ENCODE measurements at regions not wholly inside any gene's neighbourhood (a gene's known extent, or its start where the extent isn't known, plus 50 kb on each side); places are given as distances from the start of the nearest gene placed in this dataset.

- no peak for DNase-seq (ENCODE audit: low spot score)
- FAIRE-seq: no peak
Observed at GRCh38 chr10:24009115-24009514, 199.8 kb upstream of the KIAA1217 start.

GRCh38 chr10:24009736-24010135, 199.2 kb upstream of the KIAA1217 start:
- FAIRE-seq (no peak), DNase-seq (ENCODE audit: low spot score) (no peak)

DNA sequence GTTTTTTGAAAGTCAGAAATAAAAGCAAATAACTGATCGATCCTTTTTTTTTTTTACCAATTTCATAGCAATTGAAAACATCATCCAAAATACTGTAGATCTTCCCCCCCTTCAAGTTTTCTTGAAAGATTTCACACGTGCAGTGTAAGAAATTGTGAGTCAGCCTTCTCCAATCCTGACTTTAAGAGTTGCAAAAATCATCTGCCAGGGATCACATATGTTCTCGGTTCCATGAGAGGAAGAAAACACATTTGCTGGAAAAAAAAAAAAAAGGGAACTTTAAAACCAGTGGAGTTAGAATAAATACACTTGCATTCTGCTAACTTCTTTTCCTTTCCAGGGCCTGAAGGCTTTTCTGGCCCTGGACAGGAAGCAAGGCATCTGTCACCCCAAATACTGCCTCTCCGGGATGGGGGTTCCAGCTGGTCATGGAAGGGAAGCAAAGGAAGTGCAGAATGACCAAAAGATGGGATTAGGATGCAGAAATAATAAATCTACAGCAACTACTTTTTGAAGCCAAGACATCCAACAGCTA, 198.4 kb upstream of the KIAA1217 start:
- FAIRE-seq: no peak
- no peak for DNase-seq (ENCODE audit: low spot score)

GRCh38 chr10:24012249-24012803, 196.6 kb upstream of the KIAA1217 start:
- no peak for DNase-seq (ENCODE audit: low spot score)
- FAIRE-seq: no peak

DNA sequence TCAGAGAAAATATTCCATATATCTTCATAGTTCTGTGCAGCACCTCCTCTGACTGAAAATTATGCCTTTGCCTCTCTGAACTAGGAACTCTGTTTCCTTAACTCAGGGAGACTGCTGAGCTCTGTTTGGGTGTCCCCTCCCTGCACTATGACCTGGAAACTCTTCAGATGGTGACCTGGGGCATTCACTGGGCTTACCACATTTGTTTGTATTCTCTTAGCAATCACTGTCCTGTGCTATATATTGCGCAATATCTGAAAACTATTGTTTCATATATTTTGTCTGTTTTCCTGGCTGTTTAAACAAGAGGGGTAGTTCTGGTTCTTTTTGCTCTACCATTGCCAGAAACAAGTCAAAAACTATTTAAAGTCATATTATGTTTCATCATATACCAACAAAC, 181.8 kb upstream of the KIAA1217 start:
- no peak for FAIRE-seq
- no peak for DNase-seq (ENCODE audit: low spot score)

DNA sequence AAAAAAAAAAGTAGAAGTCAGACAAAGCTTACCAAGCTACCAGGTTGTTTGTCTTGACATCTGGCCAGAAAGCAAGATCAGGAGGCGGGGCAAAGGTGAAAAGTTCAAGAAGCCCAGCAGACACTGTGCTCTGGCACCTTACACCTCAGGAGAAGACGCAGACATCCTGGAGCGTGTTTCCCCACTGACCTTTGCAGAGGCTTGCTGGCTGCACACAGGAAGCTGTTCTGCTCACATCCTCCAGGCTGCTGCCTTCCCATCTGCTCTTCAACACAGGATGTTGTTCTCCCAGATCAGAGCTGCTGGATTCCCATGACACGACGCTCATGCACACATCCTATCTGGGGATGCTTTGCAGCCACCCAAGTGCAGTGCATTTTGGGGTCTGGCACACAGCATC, 174.4 kb upstream of the KIAA1217 start:
- FAIRE-seq (no peak), DNase-seq (ENCODE audit: low spot score) (peak; percentile 11)

DNA sequence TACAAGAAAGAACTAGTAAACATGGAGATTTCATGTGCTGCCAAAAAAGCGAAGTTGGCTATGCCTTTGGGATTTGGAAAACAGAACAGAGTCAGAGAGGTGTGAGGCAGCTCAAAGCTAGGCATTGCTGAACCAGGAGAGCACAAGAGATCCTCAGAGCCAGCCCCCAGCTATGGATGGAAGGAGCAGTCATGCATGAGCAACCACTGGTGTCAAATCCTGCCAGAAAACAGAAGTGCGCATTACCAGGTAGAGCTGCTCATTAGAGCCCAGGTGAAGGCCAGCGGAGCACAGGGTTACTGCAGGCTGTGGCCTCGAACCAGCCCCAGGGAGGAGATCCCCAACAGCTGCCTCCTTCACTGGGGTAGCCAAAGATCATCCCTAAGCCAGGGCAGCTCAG, 173.2 kb upstream of the KIAA1217 start:
- FAIRE-seq (no peak), DNase-seq (ENCODE audit: low spot score) (no peak)

DNA sequence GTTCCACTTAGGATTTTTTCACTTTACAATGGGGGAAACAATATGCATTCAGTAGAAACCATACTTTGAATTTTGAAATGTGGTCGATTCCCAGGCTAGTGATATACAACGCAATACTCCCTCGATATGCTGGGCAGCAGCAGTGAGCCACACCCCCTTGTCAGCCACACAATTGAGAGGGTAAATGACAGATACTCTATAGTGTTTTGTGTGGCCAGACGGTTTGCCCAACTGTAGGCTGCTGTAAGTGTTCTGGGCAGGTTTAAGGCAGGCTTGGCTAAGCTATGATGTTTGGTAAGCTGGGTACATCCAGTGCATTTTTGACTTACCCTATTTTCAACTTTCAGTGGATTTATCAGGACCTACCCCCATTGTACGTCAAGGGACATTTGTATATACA, 169.6 kb upstream of the KIAA1217 start:
- no peak for FAIRE-seq
- DNase-seq (ENCODE audit: low spot score): no peak

DNA sequence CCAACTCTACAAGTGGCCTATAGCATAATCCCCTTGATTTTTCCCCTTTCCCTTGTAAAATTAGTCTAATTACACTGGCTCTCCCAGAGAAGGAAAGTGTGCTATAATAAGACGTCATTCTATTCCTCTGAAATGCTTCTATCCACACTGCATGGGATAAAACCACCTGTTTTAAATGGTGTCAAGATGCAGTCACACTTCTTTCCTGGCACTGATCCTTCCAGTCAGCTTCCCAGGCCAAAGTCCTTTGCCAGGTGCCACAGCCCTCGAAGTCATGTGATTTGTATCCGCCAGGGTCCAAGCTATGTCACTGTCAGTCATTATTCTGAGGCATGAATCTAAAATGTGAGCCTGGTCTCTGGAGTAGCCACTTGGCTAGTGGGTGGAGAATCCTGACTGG, 169.0 kb upstream of the KIAA1217 start:
- FAIRE-seq: no peak

GRCh38 chr10:24041034-24041433, 167.9 kb upstream of the KIAA1217 start:
- no peak for DNase-seq (ENCODE audit: low spot score)
- no peak for FAIRE-seq

More for the DNA sequence above, 169.0 kb upstream of the KIAA1217 start:
- no peak for DNase-seq (ENCODE audit: low spot score)

- FAIRE-seq (no peak), DNase-seq (ENCODE audit: low spot score) (no peak)
Observed at GRCh38 chr10:24041834-24042233, 167.1 kb upstream of the KIAA1217 start.

- DNase-seq (ENCODE audit: low spot score) (no peak), FAIRE-seq (no peak)
Observed at GRCh38 chr10:24042884-24043283, 166.1 kb upstream of the KIAA1217 start.

GRCh38 chr10:24046060-24046459, 162.9 kb upstream of the KIAA1217 start:
- DNase-seq (ENCODE audit: low spot score) (no peak), FAIRE-seq (no peak)

GRCh38 chr10:24047176-24047575, 161.8 kb upstream of the KIAA1217 start:
- FAIRE-seq: no peak

DNA sequence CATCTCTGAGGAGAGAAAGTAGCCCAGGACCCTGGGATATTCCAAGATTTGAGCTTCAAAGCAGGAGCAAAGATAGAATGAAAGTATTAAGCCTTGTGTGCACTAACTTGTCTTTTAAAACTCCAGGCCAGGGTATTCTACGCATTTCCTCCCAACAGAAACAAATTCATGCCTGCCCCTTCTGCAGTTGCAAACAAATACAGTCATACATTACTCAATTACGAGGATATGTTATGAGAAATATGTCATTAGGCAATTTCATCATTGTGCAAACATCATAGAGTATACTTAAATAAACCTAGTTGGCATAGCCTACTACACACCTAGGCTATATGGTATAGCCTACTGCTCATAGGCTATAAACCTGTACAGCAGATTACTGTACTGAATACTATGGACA, 154.5 kb upstream of the KIAA1217 start:
- DNase-seq (ENCODE audit: low spot score) (no peak), FAIRE-seq (no peak)

More at GRCh38 chr10:24047176-24047575, 161.8 kb upstream of the KIAA1217 start:
- no peak for DNase-seq (ENCODE audit: low spot score)

DNA sequence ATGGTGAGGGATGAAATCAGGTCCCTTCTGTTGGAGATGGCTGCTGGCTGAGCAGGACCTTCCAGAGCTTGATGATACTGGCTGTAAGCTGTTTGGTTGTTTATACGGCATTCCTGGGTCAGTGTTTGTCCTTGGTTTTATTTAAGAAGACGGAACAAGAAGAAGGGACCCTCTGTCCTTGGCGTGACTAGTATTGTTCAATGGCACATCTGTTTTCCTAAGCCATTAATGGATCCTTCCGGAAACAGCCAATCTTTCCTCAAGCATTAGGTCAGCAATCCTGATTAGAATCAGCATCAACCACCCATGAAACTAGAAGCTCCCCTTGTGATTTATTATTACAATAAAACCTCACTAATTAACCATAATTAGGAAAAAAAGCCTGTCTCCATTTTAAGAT, 128.7 kb upstream of the KIAA1217 start:
- no peak for FAIRE-seq
- no peak for DNase-seq (ENCODE audit: low spot score)

- DNase-seq (ENCODE audit: low spot score): no peak
Observed at GRCh38 chr10:24086296-24087086, 122.4 kb upstream of the KIAA1217 start.

GRCh38 chr10:24091256-24091655, 117.7 kb upstream of the KIAA1217 start:
- FAIRE-seq: no peak

More at GRCh38 chr10:24086296-24087086, 122.4 kb upstream of the KIAA1217 start:
- FAIRE-seq: no peak

GRCh38 chr10:24096281-24096680, 112.7 kb upstream of the KIAA1217 start:
- no peak for DNase-seq (ENCODE audit: low spot score)
- FAIRE-seq: no peak

More at GRCh38 chr10:24091256-24091655, 117.7 kb upstream of the KIAA1217 start:
- no peak for DNase-seq (ENCODE audit: low spot score)

DNA sequence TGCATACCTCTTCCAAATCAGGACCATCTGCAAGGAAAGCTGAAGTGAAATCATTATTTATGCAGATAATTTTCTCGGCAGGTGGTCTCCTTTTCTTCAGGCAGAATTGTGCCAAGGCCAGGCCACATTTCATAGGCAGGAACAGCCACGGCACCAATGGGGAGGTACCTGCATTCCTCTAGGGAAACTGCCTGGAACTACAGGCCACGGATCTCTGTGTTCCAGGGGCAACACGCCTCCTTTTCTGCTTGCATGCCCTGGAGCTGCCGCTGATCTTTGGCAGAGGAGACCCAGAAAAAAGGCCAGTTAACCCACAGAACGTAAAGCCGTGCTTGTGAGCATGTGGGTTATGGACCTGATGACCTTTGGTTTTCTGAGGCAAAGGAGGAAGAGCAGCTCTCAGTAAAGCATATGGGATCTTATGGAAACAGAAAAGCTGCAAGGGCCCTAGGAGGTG, 111.2 kb upstream of the KIAA1217 start:
- no peak for DNase-seq (ENCODE audit: low spot score)
- no peak for FAIRE-seq

GRCh38 chr10:24104895-24105294, 104.0 kb upstream of the KIAA1217 start:
- no peak for DNase-seq (ENCODE audit: low spot score)
- no peak for FAIRE-seq

DNA sequence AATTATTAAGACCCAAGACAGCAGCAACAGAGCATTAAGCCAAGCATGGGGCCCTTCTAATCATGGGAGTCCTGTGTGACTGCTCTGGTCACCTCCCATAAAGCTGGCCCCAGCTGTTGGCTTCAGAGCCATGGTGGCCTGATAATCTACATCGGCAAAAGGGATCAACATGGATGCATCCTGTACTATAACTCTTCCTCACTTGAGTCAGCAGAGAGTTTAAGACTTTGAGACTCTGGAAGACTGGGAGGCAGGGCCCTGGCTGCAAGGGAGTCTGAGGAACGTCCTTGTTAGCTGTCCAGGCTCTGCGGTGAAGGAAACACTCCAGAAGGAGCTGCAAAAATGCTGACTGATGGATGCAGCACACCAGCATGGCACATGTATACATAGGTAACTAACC, 95.0 kb upstream of the KIAA1217 start:
- FAIRE-seq (no peak), DNase-seq (ENCODE audit: low spot score) (no peak)

DNA sequence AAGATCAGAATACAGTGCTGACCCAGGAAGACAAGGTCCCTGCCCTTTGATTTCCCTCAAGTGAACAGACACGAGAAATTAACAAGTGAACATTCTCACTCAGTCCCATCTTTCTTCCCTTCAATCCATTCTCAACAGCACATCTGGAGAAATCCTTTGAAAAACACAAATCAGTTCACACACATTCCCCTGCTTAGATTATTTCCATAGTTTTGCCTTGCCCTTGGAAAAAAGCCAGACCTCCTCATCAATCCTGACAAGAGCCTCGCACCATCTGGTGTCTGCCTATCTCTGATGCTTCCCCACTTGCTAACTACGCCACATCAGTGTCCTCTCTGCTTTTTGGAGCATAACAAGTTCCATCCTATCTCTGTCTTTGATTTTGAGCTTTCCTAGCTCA, 94.4 kb upstream of the KIAA1217 start:
- no peak for FAIRE-seq
- DNase-seq (ENCODE audit: low spot score): no peak

Measured in urothelium cell line (cell line).